HG02588 (cell line): ENCODE measurements at regions not wholly inside any gene's neighbourhood (a gene's known extent, or its start where the extent isn't known, plus 50 kb on each side); places are given as distances from the start of the nearest gene placed in this dataset.
"Not testable (repeated sequence)": the region's sequence is repeated elsewhere in the genome, so short reads cannot be mapped to it uniquely, and the experiment has no call there.

Experiments
- ATAC-seq: cut with Tn5 transposase; IDR thresholded peaks from one replicate; pipeline ENCODE4 v1.9.1; 2021; ENCODE audit warnings: mild to moderate bottlenecking, moderate library complexity; ENCODE audit not compliant: unreplicated experiment

DNA sequence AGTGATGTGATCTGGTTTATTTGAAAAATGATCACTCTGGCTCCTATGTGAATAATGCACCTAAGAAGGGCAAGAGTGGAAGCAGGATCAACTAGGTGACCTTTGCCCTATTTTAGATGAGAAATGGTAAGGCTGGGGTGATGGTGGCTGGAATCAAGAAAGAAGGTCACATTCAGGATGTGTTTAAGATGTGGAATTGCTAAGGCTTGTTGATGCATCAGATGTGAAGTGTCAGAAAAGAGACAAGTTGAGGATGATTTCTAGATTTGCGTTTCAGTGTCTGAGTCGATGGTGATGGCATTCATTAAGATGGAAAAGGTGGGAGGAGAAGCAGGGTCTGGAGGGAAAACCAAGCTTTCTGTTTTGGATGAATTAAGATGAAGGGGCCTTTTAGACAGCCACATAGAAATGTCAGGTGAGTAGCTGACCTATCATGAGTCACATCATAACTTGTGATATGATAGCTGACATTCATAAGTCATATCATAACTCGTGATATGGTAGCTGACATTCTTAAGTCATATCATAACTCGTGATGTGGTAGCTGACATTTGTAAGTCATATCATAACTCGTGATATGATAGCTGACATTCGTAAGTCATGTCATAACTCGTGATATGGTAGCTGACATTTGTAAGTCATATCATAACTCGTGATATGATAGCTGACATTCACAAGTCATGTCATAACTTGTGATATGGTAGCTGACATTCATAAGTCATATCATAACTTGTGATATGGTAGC lies 101.2 kb upstream of the SEC11C start:
- ATAC-seq = no peak

DNA sequence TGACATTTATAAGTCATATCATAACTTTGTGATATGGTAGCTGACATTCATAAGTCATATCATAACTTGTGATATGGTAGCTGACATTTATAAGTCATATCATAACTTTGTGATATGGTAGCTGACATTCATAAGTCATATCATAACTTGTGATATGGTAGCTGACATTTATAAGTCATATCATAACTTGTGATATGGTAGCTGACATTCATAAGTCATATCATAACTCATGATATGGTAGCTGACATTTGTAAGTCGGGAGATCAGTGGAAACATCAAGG lies 100.7 kb upstream of the SEC11C start:
- not testable (repeated sequence) for ATAC-seq

DNA sequence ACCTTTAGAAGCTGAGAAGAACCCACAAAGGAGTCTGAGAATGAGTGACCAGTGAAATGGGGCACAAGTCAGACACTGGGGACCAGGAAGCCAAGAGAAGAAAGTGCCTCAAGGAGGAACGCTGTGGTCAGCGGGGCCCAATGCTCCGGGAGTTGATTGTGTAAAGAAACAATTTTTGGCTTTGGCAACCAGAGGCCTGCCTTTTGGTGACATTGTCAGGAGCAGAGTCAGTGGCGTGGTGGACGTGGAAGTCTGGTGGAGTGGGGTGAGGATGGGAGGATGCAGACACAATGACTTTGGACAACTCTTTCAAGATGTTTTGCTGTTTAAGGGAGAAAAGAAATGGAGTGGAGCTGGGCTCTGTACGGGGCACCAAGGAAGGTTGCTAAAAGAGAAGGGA lies 100.2 kb upstream of the SEC11C start:
- no peak for ATAC-seq

DNA sequence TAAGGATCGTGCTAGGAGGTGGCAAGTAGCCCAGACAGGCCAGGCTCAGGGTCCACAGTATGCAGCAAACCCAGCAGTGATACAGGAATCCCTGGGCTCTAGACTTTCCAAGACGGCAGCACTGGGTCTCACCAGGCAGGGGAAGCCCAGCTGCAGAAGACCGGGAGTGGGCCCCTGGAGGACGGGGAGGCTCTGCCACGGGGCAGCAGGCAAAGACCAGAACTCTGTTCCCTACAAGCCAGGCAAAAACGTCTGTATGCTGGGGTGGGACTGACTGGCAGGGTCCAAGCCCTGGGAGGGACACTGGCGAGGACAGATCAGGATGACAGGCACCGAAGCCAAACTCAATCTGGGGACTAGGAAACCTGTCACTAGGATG lies 98.9 kb upstream of the SEC11C start:
- ATAC-seq = no peak

DNA sequence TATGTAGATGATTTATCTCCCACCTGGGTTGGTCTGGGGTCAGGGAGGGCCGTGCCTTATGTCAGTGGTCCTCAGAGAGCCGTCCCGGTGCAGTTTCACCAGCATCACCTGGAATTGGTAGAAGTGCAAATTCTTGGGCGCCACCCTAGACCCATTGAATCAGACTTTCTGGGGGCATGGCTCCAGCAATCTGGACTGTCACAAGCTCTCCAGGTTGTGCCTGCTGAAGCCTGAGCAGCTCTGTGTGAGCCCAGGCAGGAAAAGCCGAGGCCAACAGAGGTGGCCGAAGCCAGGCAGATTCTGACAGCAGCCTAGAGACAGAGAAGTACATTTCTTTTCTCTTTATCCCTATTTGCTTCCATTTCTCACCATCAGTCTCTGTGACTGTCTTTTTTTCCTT lies 98.4 kb upstream of the SEC11C start:
- ATAC-seq = no peak

DNA sequence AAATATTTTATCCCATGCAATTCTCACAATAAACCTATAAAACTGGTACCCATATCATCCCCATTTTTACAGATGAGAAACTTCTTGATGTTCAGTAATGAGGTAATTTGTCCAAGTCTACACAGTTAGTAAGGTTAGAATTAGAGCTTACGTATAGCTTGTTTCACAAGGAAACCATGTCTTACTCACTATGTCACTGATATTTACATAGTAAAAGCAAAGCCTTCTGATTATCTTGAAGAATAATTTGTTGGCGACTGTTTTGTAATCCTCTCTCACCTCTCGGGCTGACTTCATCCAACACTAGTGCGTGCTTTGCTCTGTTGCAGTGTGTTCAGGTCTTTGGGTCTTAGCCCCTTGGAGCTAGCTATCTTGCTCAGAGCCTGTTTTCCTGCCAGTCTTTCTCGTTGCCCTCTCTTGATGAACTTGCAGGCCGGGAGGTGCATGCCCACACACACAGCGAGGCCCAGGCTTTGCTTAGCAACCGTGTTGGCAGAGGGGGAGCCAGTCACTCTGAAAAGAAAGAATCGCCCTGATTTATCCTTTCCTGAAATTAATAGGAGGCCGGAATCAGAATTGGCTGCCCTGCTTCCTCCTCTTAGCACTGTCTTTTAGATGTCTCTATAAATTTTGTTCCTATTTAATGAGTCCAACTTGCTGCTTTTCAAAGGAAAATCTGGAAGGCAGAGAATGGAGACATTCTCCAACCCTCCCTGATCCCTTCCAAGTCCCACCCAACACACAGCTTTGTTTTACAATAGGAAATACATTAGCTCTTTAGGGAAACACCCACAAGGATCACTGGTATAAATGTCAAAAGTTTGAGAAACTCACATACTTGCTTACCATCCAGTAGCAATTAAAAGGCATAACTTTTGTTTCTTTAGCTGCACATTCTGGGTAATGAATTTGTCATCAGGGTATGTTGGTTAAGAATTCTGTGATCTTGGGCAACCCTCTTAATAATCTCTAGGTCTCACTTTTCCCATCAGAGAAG lies 97.6 kb upstream of the SEC11C start:
- ATAC-seq = no peak

DNA sequence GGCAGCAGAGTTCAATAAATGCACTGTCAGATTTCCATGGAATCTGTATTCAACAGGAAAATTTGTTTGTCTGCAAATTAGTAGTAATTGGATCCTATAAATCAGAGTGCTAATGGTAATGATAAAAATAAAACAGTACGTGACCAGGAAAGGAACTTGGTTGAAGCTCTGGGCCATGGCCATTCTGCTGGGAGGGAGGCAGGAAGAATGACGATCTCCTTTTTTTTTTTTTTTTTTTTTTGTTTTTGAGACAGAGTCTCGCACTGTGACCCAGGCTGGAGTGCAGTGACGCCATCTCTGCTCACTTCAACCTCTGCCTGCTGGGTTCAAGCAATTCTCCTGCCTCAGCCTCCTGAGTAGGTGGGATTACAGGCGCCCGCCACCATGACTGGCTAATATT lies 94.8 kb upstream of the SEC11C start:
- no peak for ATAC-seq

DNA sequence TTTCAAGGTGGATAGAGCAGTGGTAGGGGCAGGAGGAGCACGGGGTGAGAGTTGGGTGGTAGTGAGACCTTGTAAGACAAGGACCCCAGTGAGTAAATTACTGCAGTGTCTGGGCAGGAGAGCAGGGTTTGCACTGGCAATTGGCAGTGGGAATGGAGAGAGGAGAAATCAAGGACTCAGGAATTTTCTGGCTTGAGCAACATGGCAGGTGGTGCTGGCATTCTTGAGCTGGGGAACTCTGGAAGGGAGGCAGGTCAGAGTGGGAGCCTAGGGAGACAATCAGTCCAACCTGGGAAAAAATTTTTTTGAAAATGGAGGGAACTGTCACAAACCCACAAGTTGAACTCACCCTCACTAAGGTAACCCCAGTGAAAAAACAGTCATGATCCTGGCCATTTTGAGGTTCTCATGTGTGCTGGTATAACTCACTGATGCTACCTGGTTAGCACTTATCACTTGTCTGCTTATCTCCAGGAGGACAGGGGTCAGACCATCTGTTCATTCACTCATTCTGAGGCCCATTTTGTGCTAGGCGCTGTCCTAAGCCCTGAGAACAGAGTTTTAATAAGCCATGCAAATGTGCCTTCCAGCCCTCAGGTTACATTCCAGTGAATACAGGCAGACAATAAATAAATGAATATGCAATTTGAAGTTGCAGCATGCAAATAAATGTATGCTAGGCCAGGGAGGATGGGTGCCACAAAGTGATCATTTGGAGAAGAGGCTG lies 92.2 kb upstream of the SEC11C start:
- no peak for ATAC-seq

DNA sequence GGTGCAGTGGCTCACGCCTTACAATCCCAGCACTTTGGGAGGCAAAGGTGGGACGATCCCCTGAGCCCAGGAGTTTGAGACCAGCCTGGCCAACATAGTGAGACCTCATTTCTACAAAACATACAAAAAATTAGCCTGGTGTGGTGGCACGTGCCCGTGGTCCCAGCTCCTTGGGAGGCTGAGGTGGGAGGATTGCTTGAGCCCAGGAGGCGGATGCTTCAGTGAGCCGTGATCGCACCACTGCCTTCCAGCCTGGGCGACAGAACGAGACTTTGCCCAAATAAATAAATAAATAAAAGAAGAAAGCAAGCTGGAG lies 91.7 kb upstream of the SEC11C start:
- ATAC-seq = no peak

DNA sequence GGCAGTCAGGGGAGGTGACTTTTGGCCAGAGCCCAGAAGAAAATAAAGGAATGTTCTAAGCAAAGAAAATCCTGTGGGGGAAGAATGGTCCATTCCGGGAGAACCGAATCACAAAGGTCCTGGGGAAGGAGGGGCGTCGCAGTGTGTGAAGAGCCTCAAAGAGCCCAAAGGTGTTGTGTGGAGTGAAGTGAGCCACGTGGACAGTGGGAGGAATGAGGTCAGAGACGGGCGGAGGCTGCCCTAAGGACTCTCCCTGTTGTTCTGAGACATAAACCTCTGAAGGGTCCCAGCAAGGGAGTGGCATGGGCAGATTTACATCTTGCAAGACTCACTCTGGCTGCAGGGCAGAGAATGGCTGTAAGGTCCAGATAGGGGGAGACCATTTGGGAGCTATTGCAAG lies 91.3 kb upstream of the SEC11C start:
- no peak for ATAC-seq

DNA sequence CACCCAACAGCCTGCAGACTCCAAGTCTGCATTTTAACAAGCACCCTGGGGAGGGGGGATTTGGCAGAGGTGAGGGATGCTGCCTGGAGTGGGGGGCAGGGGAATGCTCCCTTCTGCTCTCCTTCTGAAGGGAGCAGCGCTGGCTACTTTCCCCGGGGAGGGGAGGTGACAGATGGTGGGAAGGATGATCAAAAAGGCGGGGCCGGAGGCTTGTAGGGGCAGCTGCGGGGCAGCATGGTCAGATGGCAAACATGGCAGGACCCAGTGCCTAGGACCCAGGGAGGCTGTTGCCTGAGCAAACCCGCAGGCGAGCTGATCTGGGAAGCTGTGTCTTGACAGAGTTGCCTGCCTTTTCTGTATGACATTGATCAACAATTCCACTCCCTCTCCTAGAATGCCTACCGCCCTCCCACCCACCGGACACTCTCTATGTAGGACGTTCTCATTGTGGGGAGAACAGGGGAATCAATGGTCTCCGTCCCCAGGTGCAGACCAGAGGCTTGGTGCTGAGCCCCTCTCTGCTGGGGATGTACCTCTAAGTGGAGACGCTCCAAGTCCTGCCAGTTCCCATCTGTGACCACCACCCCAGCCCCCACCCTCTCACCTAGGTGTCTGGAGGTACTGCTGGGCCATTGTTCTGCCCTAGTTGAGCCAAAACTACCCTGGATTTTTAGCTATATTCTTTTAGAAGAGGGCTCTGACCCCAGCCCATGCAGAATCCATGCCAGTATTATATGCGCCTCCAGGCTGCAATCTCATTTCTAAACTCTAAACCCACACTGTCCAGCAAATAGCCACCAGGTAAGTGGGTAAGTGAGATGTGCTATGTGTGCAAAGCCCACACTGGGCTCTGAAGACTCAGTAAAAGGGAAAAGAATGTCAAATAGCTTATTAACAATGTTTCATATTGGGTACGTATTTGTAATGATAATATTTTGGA lies 89.7 kb upstream of the SEC11C start:
- no peak for ATAC-seq

DNA sequence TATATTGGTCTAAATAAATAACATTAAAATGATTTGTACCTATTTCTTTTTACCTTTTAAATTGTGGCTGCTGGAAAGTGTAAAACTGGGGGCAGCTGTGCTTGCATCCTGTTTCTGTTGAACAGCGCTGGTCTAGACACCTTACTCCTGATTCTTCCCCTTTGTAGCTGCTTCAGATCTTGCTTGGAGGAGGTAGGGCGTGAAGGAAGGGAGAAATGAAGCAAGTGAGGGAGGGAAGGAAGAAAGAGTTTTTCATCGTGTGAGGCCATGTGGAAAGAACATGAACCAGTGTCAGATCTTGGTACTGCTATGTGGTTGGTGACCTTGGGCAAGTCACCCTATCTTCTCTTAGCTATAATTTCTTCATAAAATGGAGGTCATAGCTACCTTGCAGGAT lies 89.0 kb upstream of the SEC11C start:
- no peak for ATAC-seq

DNA sequence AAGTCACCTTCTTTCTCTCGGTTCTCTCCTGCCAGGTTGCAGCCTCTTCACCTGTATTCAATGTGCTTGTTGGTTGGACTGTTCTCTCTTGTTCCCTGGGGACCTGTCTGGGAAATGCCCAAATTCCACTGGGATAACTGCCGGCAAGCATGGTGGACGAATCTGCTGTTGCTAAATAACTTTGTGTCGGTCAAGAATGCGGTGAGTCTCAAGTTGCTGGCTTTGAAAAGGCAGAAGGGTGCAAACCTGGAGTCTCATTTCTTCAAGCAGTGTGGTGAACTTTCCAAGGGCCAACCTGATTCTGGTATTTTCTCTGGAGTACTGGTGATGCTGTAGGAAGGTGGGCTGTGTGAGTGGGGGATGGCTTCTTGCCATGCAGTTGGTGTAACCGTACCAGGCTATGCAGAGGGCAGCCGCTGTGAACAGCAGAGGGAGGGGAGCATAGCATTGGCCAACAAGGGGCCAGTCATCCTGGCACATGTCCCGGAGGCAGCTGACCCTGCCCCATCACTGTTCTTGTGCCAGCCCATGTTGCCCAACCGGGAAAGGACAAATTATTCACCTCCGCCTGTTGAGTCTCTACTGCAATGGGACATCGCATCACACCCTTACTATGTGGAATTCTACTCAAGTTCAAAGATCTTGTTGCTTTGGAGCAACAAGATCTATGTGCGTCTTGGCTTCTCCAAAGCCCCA lies 88.1 kb upstream of the SEC11C start:
- ATAC-seq = no peak

DNA sequence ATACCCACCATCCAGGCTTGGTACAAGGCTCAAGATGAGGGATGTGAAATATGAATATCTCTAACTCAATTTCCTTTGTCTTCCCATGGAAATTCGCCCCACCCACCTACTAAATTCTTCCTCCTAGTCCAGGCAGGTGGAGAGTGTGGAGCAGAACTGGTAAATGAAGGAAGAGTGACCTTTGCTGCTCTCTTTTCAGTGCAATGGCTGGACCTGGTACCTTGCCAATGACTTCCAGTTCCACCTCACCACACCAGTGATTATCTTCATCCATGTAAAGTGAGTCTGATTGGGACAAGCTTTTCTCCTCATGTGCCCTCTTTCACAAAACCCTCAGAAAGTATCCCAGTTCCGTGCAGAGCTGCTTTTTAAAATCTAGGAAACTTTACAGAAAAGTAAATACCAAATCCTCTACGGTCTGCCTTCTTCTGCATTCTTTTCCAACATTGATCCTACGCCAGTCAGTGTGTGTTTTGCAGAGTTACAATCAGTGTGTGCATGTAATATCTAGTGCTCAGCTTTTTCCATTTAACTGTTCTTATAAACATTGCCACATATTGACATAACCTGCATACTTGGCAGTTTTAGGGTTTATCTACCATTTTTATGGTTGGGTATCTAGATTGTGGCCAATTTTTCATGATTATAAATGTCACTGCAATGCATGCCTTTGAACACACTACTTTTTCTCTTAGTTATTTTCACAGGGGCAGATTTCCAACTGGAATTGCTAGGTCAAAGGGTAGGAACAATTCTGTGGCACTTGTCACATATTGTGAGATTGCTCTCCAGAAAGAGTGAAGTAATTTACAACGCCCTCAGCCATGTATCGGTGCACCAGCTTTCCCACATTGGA lies 86.5 kb upstream of the SEC11C start:
- ATAC-seq = no peak

DNA sequence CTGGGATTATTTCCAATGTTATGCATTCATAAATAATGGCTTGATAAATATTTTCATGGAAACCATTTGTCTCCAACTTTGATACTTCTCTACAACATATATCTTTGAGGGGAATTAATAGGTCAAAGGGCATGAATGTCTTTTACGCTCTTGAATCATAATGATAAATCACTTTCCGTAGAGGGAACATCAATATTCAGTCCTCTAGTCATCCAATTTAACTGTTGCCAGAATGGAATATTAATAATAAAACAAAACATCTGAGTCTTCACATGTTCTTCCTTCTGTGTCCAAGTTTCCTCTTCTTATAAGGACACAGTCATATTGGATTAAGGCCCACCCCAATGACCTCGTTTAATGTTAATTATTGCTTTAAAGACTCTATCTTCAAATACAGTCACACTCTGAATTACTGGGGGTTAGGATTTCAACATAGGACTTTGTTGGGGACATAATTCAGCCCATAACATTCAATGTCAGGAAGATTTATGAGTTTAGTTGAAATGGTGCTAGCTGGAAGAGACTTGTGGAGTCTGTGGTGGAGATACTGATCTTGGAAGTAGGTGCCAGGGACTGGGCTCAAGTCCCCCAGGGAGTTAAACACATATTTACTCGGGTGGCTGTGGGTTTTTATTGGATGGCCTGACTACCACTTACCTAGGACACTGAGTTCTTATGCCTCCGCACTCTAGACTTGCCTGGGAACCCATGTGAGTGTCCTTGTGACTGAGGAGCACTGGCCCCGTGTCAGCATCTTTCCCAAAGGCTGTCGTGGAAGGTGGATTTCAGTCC lies 85.0 kb upstream of the SEC11C start:
- ATAC-seq = no peak

DNA sequence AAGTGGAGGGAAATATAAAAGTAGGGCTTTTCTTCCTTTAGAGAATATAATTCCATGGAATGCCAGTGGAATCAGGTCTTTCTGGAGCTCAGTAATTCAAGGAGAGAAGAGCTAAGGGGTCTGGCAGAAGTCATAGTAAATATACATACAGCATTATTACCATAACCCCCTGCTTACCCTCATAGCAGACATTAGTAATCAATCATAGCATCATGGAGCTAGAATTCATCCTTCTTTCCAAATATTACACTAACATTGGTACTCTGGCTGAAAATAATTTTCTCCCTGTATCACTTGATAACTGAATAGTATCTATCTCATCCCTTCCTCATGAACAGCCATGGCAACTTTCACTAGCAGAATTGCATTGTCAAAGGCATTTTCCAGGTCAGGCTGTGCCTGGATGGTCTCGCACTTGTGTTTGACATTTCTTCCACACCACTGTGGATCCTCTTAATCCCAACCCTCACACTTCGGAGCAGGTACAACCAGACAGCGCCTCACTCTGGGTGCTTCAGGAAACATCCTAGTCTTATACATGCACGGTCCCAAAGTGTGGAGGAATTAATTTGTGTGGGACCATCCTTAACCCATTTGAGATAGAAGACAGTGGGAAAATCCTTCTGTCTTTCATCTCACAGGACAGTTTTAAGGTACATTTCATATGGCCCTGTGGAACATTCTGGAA lies 84.2 kb upstream of the SEC11C start:
- no peak for ATAC-seq

DNA sequence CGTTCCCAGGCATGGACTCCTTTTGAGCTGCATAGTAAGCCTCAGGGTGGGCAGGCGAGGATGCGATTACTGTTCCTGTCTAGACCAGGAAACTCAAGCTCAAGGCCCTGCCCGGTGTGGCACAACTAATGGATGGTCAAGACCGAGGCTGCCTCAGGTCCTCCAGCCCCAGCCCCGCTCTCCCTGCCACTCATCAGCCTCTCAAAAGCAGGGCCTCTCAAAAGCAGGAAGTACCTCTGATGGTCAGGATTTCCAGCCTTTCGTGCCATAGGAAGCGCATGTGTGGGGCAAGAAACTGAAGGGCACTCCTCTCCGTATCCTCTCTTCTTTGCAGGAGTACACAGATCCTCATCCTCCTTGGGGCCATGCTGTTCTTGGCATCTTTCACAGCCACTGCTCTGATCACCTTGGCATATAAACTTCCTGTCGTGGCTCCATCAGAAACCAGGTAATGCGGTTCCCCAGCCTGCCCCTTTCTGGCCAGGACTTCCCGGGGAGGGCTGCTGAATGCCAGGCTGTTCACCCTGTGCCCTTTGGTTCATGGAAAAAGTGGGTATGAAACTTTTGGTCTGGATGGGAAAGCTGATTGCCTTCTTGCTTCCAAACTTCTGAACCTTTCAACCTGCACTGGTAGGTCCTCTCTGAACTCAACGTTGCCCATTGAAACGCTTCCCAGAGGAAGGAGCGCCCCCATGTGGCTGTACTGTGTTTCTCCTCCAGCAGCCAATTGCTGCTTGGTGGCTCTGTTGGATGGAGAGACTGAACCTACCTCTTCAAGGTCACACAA lies 82.8 kb upstream of the SEC11C start:
- ATAC-seq = peak; percentile 68
